ENCODE measurements at regions not wholly inside any gene's neighbourhood (a gene's known extent, or its start where the extent isn't known, plus 50 kb on each side); places are given as distances from the start of the nearest gene placed in this dataset.

DNA sequence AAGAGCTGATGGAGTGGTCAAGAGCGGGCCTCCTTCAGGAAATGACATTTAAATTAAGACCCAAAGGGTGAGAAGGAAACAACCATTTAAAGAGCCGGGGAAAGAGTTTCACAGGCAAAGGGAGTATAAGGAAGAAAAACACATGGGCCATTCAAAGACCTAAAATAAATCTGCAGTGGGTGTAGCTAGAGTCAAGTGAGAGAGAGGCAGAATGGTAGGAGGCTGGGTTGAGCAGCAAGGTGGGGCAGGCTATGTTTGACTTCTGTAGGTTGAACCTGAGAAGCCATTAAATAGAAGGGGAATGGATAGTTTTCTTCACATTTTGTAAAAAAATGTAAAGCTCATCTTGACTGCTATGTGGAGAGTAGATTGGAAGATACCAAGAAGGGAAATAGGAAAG lies 183.8 kb downstream of the LACC1 start (continued):
- no peak for TF ChIP-seq NR2C1 (IDR thresholded peaks at IDR 0.05)

GRCh38 chr13:44063881-44064280 lies 184.2 kb downstream of the LACC1 start:
- Histone ChIP-seq H3K4me2 (ENCODE audit: control insufficient read depth, insufficient read depth) (no peak overlapping the region), H3K27ac (ENCODE audit: control insufficient read depth, insufficient read depth) (no peak overlapping the region), H2AFZ (ENCODE audit: control insufficient read depth, low read depth, low read length) (no peak overlapping the region), H3K79me2 (ENCODE audit: control insufficient read depth, insufficient read depth, low read length) (no peaks in the 10 kb centered on the region), H3K9me3 (replicated peaks; ENCODE audit: control insufficient read depth, insufficient read depth, low read length) (no peaks in the 10 kb centered on the region), H3K4me1 (ENCODE audit: control insufficient read depth, insufficient read depth, low read length) (no peaks in the 10 kb centered on the region), H3K4me3 (no peak overlapping the region), H3K27me3 (replicated peaks in 1 of 2; ENCODE audit: control insufficient read depth in 2 of 2, insufficient read depth in 2 of 2, low read length in 1 of 2) (no peaks in the 10 kb centered on the region; a peak in 1 of 4 replicates), H4K20me1 (ENCODE audit: control insufficient read depth, insufficient read depth) (no peaks in the 10 kb centered on the region), H3K36me3 (ENCODE audit: control insufficient read depth in 2 of 2, insufficient read depth in 2 of 2, low read length in 1 of 2) (no peaks in the 10 kb centered on the region), H3K9ac (ENCODE audit: control insufficient read depth, insufficient read depth, low read length) (no peak overlapping the region)
- ATAC-seq: no peak
- in situ Hi-C loops (cut with MboI): no loop called here
- no peak for DNase-seq (ENCODE audit: low read depth, low spot score)
- RAD21 ChIA-PET (ENCODE audit: unreplicated experiment): no interaction called here
- SMC1A ChIA-PET (ENCODE audit: uncharacterized antibody, unreplicated experiment): no interaction called here
- POLR2A ChIA-PET: no interaction called here
- WGBS (ENCODE audit: insufficient coverage, insufficient replicate concordance, low lambda C conversion rate, missing lambda C conversion rate): 45% methylated on average over 2 of the region's 2 CpGs
- CTCF ChIA-PET: no interaction called here
- no TSS peak for BruUV-seq (replicated peaks)
- no peak for FAIRE-seq
- intact Hi-C loops (cut with micrococcal nuclease; ENCODE audit: unreplicated experiment): no loop called here
- TF ChIP-seq HDAC2 (IDR thresholded peaks at IDR 0.05): no peak
- TF ChIP-seq ZSCAN29 (IDR thresholded peaks at IDR 0.05): no peak
- TF ChIP-seq, protein P1, sequence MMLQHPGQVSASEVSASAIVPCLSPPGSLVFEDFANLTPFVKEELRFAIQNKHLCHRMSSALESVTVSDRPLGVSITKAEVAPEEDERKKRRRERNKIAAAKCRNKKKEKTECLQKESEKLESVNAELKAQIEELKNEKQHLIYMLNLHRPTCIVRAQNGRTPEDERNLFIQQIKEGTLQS (IDR thresholded peaks at IDR 0.05; ENCODE audit: borderline replicate concordance, extremely low read depth, low read depth, low read length): no peak
- TF ChIP-seq, protein P2, sequence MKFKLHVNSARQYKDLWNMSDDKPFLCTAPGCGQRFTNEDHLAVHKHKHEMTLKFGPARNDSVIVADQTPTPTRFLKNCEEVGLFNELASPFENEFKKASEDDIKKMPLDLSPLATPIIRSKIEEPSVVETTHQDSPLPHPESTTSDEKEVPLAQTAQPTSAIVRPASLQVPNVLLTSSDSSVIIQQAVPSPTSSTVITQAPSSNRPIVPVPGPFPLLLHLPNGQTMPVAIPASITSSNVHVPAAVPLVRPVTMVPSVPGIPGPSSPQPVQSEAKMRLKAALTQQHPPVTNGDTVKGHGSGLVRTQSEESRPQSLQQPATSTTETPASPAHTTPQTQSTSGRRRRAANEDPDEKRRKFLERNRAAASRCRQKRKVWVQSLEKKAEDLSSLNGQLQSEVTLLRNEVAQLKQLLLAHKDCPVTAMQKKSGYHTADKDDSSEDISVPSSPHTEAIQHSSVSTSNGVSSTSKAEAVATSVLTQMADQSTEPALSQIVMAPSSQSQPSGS (IDR thresholded peaks at IDR 0.05; ENCODE audit: low read length): no peak
- no peak for TF ChIP-seq TCF3 (IDR thresholded peaks at IDR 0.05; ENCODE audit: borderline replicate concordance, insufficient read depth, low read depth, low read length)
- no peak for TF ChIP-seq BCL11A (IDR thresholded peaks at IDR 0.05; ENCODE audit: low read depth, low read length)
- TF ChIP-seq IRF4 (IDR thresholded peaks at IDR 0.05; ENCODE audit: low read depth, low read length): no peak
- TF ChIP-seq NFYA (IDR thresholded peaks at IDR 0.05; ENCODE audit: borderline replicate concordance, low read depth, low read length): no peak
- TF ChIP-seq TCF7 (IDR thresholded peaks at IDR 0.05; ENCODE audit: borderline replicate concordance): no peak
- TF ChIP-seq GABPA (IDR thresholded peaks at IDR 0.05; ENCODE audit: low read depth): no peak
- no peak for TF ChIP-seq BCL3 (IDR thresholded peaks at IDR 0.05; ENCODE audit: borderline replicate concordance, insufficient read depth, low read depth, low read length, poor library complexity, severe bottlenecking)
- TF ChIP-seq KLF5 (IDR thresholded peaks at IDR 0.05; ENCODE audit: partially characterized antibody): no peak
- TF ChIP-seq ASH2L (IDR thresholded peaks at IDR 0.05; ENCODE audit: borderline replicate concordance, low read depth): no peak

Data from GM12878 (cell line).